HK-2 (cell line): ENCODE measurements at regions not wholly inside any gene's neighbourhood (a gene's known extent, or its start where the extent isn't known, plus 50 kb on each side); places are given as distances from the start of the nearest gene placed in this dataset.

Experiments used
- DNase-seq: peaks from one replicate; pipeline ENCODE4 v3.0.0-alpha.2; 2018; ENCODE audit not compliant: unreplicated experiment

- DNase-seq, result no peak
Measured at GRCh38 chr5:2297991-2298390, 415.3 kb upstream of the IRX4 start.

GRCh38 chr5:2295476-2295875, 412.8 kb upstream of the IRX4 start:
- no peak for DNase-seq

GRCh38 chr5:2293906-2294305, 411.2 kb upstream of the IRX4 start:
- no peak for DNase-seq

- DNase-seq, result no peak
Measured at GRCh38 chr5:2291146-2291840, 408.6 kb upstream of the IRX4 start.

- no peak for DNase-seq
Measured at GRCh38 chr5:2289380-2289779, 406.7 kb upstream of the IRX4 start.

- no peak for DNase-seq
Measured at GRCh38 chr5:2288968-2289367, 406.2 kb upstream of the IRX4 start.

- no peak for DNase-seq
Measured at GRCh38 chr5:2288466-2288865, 405.7 kb upstream of the IRX4 start.

GRCh38 chr5:2286250-2286649, 403.5 kb upstream of the IRX4 start:
- DNase-seq, result no peak

GRCh38 chr5:2284678-2285077, 402.0 kb upstream of the IRX4 start:
- DNase-seq, result no peak

GRCh38 chr5:2283481-2284045, 400.8 kb upstream of the IRX4 start:
- no peak for DNase-seq

GRCh38 chr5:2282893-2283292, 400.2 kb upstream of the IRX4 start:
- no peak for DNase-seq

- DNase-seq, result no peak
Measured at GRCh38 chr5:2282034-2282690, 399.4 kb upstream of the IRX4 start.

GRCh38 chr5:2281446-2281845, 398.7 kb upstream of the IRX4 start:
- DNase-seq, result no peak

GRCh38 chr5:2280318-2280717, 397.6 kb upstream of the IRX4 start:
- DNase-seq, result no peak

- no peak for DNase-seq
Measured at GRCh38 chr5:2278825-2279456, 396.2 kb upstream of the IRX4 start.

GRCh38 chr5:2277886-2278285, 395.2 kb upstream of the IRX4 start:
- DNase-seq, result no peak

- no peak for DNase-seq
Measured at GRCh38 chr5:2276101-2276500, 393.4 kb upstream of the IRX4 start.

GRCh38 chr5:2272755-2273154, 390.0 kb upstream of the IRX4 start:
- DNase-seq, result no peak

GRCh38 chr5:2272039-2272438, 389.3 kb upstream of the IRX4 start:
- DNase-seq, result no peak

- DNase-seq, result no peak
Measured at GRCh38 chr5:2271316-2271715, 388.6 kb upstream of the IRX4 start.

- DNase-seq, result no peak
Measured at GRCh38 chr5:2270467-2270866, 387.7 kb upstream of the IRX4 start.

GRCh38 chr5:2269656-2270055, 386.9 kb upstream of the IRX4 start:
- DNase-seq, result no peak

GRCh38 chr5:2267991-2268390, 385.3 kb upstream of the IRX4 start:
- DNase-seq, result no peak
